OCI-M1 (cell line): ENCODE measurements at regions not wholly inside any gene's neighbourhood (a gene's known extent, or its start where the extent isn't known, plus 50 kb on each side); places are given as distances from the start of the nearest gene placed in this dataset.
"Not testable (repeated sequence)": the region's sequence is repeated elsewhere in the genome, so short reads cannot be mapped to it uniquely, and the experiment has no call there.

Experiments
- DNase-seq: peaks from one replicate; lab custom pipeline; 2025; lab: John Stamatoyannopoulos, UW

GRCh38 chrX:41003506-41004270, 81.6 kb upstream of the USP9X start:
- no peak for DNase-seq

GRCh38 chrX:41005445-41005992, 79.7 kb upstream of the USP9X start:
- DNase-seq = no peak

GRCh38 chrX:41009850-41010846, 75.1 kb upstream of the USP9X start:
- peak; percentile 92 for DNase-seq

GRCh38 chrX:41014776-41015360, 70.4 kb upstream of the USP9X start:
- no peak for DNase-seq

GRCh38 chrX:41017785-41018184, 67.5 kb upstream of the USP9X start:
- not testable (repeated sequence) for DNase-seq

- DNase-seq = not testable (repeated sequence)
Measured at GRCh38 chrX:41018391-41019040, 66.7 kb upstream of the USP9X start.

GRCh38 chrX:41019041-41019392, 66.2 kb upstream of the USP9X start:
- DNase-seq = no peak

- peak; percentile 20 for DNase-seq
Measured at GRCh38 chrX:41022566-41022965, 62.7 kb upstream of the USP9X start.

GRCh38 chrX:41023098-41023497, 62.1 kb upstream of the USP9X start:
- DNase-seq = no peak

GRCh38 chrX:41024335-41024734, 60.9 kb upstream of the USP9X start:
- DNase-seq = peak; percentile 2

- DNase-seq = no peak
Measured at GRCh38 chrX:41024755-41025154, 60.5 kb upstream of the USP9X start.

- DNase-seq = no peak
Measured at GRCh38 chrX:41025926-41026701, 59.1 kb upstream of the USP9X start.

- no peak for DNase-seq
Measured at GRCh38 chrX:41026702-41027078, 58.6 kb upstream of the USP9X start.

GRCh38 chrX:41029332-41029731, 55.9 kb upstream of the USP9X start:
- DNase-seq = no peak

- no peak for DNase-seq
Measured at GRCh38 chrX:41031256-41031967, 53.8 kb upstream of the USP9X start.

GRCh38 chrX:41033299-41033698, 51.9 kb upstream of the USP9X start:
- DNase-seq = peak; percentile 55

- DNase-seq = not testable (repeated sequence)
Measured at GRCh38 chrX:41034902-41035301, 50.3 kb upstream of the USP9X start.
